ENCODE measurements at regions not wholly inside any gene's neighbourhood (a gene's known extent, or its start where the extent isn't known, plus 50 kb on each side); places are given as distances from the start of the nearest gene placed in this dataset.

GRCh38 chr14:22411398-22412055 is 177.5 kb downstream of the DAD1 start:
- no peak for DNase-seq

- DNase-seq = no peak
Measured at GRCh38 chr14:22410497-22410896, 178.5 kb downstream of the DAD1 start.

- no peak for DNase-seq
Measured at GRCh38 chr14:22409006-22409405, 180.0 kb downstream of the DAD1 start.

- no peak for DNase-seq
Measured at GRCh38 chr14:22408547-22408946, 180.5 kb downstream of the DAD1 start.

- no peak for DNase-seq
Measured at GRCh38 chr14:22407033-22407432, 182.0 kb downstream of the DAD1 start.

- no peak for DNase-seq
Measured at GRCh38 chr14:22405201-22405600, 183.8 kb downstream of the DAD1 start.

GRCh38 chr14:22403296-22403695 is 185.7 kb downstream of the DAD1 start:
- no peak for DNase-seq

- DNase-seq = no peak
Measured at GRCh38 chr14:22400655-22401259, 188.3 kb downstream of the DAD1 start.

- DNase-seq = no peak
Measured at GRCh38 chr14:22399776-22400175, 189.2 kb downstream of the DAD1 start.

GRCh38 chr14:22397221-22397737 is 191.7 kb downstream of the DAD1 start:
- no peak for DNase-seq

GRCh38 chr14:22395803-22396202 is 193.2 kb downstream of the DAD1 start:
- DNase-seq = no peak

- DNase-seq = no peak
Measured at GRCh38 chr14:22394616-22395015, 194.4 kb downstream of the DAD1 start.

- DNase-seq = no peak
Measured at GRCh38 chr14:22393796-22394195, 195.2 kb downstream of the DAD1 start.

GRCh38 chr14:22391908-22392565 is 197.0 kb downstream of the DAD1 start:
- peak; percentile 10 for DNase-seq

GRCh38 chr14:22390824-22391461 is 198.1 kb downstream of the DAD1 start:
- DNase-seq = no peak

- no peak for DNase-seq
Measured at GRCh38 chr14:22390195-22390594, 198.8 kb downstream of the DAD1 start.

GRCh38 chr14:22388669-22389595 is 200.1 kb downstream of the DAD1 start:
- no peak for DNase-seq

GRCh38 chr14:22387776-22388241 is 201.2 kb downstream of the DAD1 start:
- DNase-seq = no peak

- peak; percentile 43 for DNase-seq
Measured at GRCh38 chr14:22386924-22387775, 201.9 kb downstream of the DAD1 start.

- no peak for DNase-seq
Measured at GRCh38 chr14:22384974-22385526, 204.0 kb downstream of the DAD1 start.

GRCh38 chr14:22384167-22384549 is 204.9 kb downstream of the DAD1 start:
- DNase-seq = no peak

Data from 8988T (cell line).